K562 (cell line): ENCODE measurements at regions not wholly inside any gene's neighbourhood (a gene's known extent, or its start where the extent isn't known, plus 50 kb on each side); places are given as distances from the start of the nearest gene placed in this dataset.

Experiments
- ATAC-seq: fragments of 200-7000 bp; cut with Tn5 transposase; 3 replicates; pipeline ENCODE4 v1.9.1; 2020; ENCODE audit warnings: moderate library complexity
- BruUV-seq: library from RNA; stranded (reverse); fragments of 400-500 nt; replicated peaks from 2 replicates; lab custom pipeline; 2021; lab: Mats Ljungman, UMichigan
- CTCF ChIA-PET: fragments of 300-600 bp; formaldehyde crosslinking; extraction: SDS; loops from one replicate; lab custom pipeline; 2021; ENCODE audit warnings: low intra/inter-chr PET ratio; lab: Yijun Ruan, JAX
- POLR2A ChIA-PET: fragments of 300-600, 350-650 bp; sonication (Branson Sonifier 250); formaldehyde crosslinking; extraction: SDS; loops from one replicate; lab custom pipeline; 2021; ENCODE audit warnings: antibody characterized with exemption, inconsistent platforms; lab: Yijun Ruan, JAX
- DNase-seq, 4 experiments: peaks; one replicate each; pipeline versions ENCODE4 v3.0.0 to v3.0.0-alpha.2; 2011 to 2018; ENCODE audit warnings: low spot score in 3 of 4, mixed read lengths in 3 of 4; ENCODE audit errors: extremely low read depth in 1 of 4
- FAIRE-seq: peaks from 2 replicates; lab custom pipeline; 2011; peaks lifted over from hg19 to GRCh38; lab: Jason Lieb, UNC
- H2AFZ ChIP-seq: 2 replicates; pipeline ENCODE4 v1.6.0; 2011; ENCODE audit warnings: low read depth, low read length, control low read depth, inconsistent platforms
- H3K27ac ChIP-seq: fragments of 200-600 bp; 3 replicates; pipeline ENCODE4 v1.8.0; 2011; ENCODE audit warnings: low read depth, mild to moderate bottlenecking, control low read depth, inconsistent platforms, low read length, moderate library complexity, mixed read lengths; ENCODE audit errors: extremely low read depth
- H3K27me3 ChIP-seq, 2 experiments: fragments of 300-600 bp in 1 of 2; 2 replicates in 1 of 2; 3 replicates in 1 of 2; pipeline versions ENCODE4 v1.6.0 to v1.8.0; 2011; ENCODE audit warnings: inconsistent platforms in 2 of 2, low read length in 2 of 2, mild to moderate bottlenecking in 1 of 2, mixed read lengths in 1 of 2, moderate library complexity in 1 of 2; ENCODE audit not compliant: control insufficient read depth in 2 of 2, insufficient read depth in 2 of 2
- H3K36me3 ChIP-seq: fragments of 300-600 bp; 3 replicates; pipeline ENCODE4 v1.8.0; 2011; ENCODE audit warnings: mild to moderate bottlenecking, low read length, inconsistent platforms; ENCODE audit not compliant: control insufficient read depth, insufficient read depth
- H3K4me1 ChIP-seq, 2 experiments: fragments of 200-600 bp in 1 of 2; replicated peaks in 1 of 2; 2 replicates in 1 of 2; 3 replicates in 1 of 2; pipeline versions ENCODE4 v1.5.1 to v1.8.0; 2011; ENCODE audit warnings: inconsistent platforms in 2 of 2, low read length in 2 of 2, mild to moderate bottlenecking in 1 of 2, mixed read lengths in 1 of 2, moderate library complexity in 1 of 2; ENCODE audit not compliant: control insufficient read depth in 2 of 2, insufficient read depth in 2 of 2
- H3K4me2 ChIP-seq: 2 replicates; pipeline ENCODE4 v1.6.1; 2011; ENCODE audit warnings: low read length, control low read depth, inconsistent platforms, mixed read lengths; ENCODE audit not compliant: insufficient read depth
- H3K4me3 ChIP-seq: fragments of 200-600 bp; sonication (generic), shearing (Covaris generic); 2 replicates; pipeline ENCODE4 v1.5.1; 2016; ENCODE audit warnings: control low read depth, inconsistent platforms
- H3K79me2 ChIP-seq: fragments of 200-600 bp; 3 replicates; pipeline ENCODE4 v1.8.0; 2011; ENCODE audit warnings: low read length, inconsistent platforms; ENCODE audit not compliant: control insufficient read depth, insufficient read depth
- H3K9ac ChIP-seq, 2 experiments: 2 replicates each; pipeline versions ENCODE4 v1.6.0 to v1.6.1; 2011; ENCODE audit warnings: low read depth in 2 of 2, low read length in 2 of 2, control low read depth in 1 of 2, inconsistent platforms in 1 of 2, mild to moderate bottlenecking in 1 of 2, mixed read lengths in 1 of 2; ENCODE audit not compliant: insufficient read depth in 1 of 2
- H3K9me1 ChIP-seq: one replicate; pipeline ENCODE4 v1.6.0; 2011; ENCODE audit warnings: inconsistent platforms, mild to moderate bottlenecking, low read length, moderate library complexity; ENCODE audit not compliant: control insufficient read depth, insufficient read depth
- H3K9me3 ChIP-seq: replicated peaks from 2 replicates; pipeline ENCODE4 v1.5.1; 2011; ENCODE audit warnings: low read depth, low read length, inconsistent platforms; ENCODE audit not compliant: control insufficient read depth, insufficient read depth
- H4K20me1 ChIP-seq: replicated peaks from 2 replicates; pipeline ENCODE4 v1.6.1; 2011; ENCODE audit warnings: low read length, inconsistent platforms, mixed read lengths; ENCODE audit not compliant: control insufficient read depth, insufficient read depth
- CBFB ChIP-seq: sonication (generic); formaldehyde crosslinking; IDR thresholded peaks from 2 replicates; pipeline ENCODE4 v1.4.0; 2020; ENCODE audit warnings: mild to moderate bottlenecking, missing genetic modification reagents
- CTCF ChIP-seq, 3 experiments: IDR thresholded peaks in 2 of 3; conservative IDR thresholded peaks in 1 of 3; 2 replicates each; pipeline ENCODE4 v1.5.1; 2011 to 2012; ENCODE audit warnings: low read length in 3 of 3, mild to moderate bottlenecking in 3 of 3, control low read depth in 2 of 3, improper control_type of control experiment in 1 of 3, inconsistent platforms in 1 of 3, low read depth in 1 of 3, mixed read lengths in 1 of 3, moderate library complexity in 1 of 3; ENCODE audit not compliant: insufficient read depth in 2 of 3
- E2F8 ChIP-seq: fragments of 450-650 bp; IDR thresholded peaks from 2 replicates; pipeline ENCODE4 v1.7.1; 2018; ENCODE audit warnings: mild to moderate bottlenecking, low read depth; ENCODE audit not compliant: partially characterized antibody
- MTF1 ChIP-seq: fragments of 250-450 bp; sonication (Bioruptor Pico); IDR thresholded peaks from 2 replicates; pipeline ENCODE4 v1.9.0; 2021; ENCODE audit warnings: moderate library complexity, mild to moderate bottlenecking, inconsistent platforms, borderline replicate concordance
- NCOA1 ChIP-seq: fragments of 450-650 bp; IDR thresholded peaks from 2 replicates; pipeline ENCODE4 v1.6.1; 2016; ENCODE audit warnings: low read depth
- TBL1XR1 ChIP-seq, 2 experiments: IDR thresholded peaks; 2 replicates each; pipeline ENCODE4 v1.6.1; 2012; ENCODE audit warnings: improper control_type of control experiment in 2 of 2, low read length in 2 of 2, mild to moderate bottlenecking in 1 of 2
- WGBS: fragments of 100-300 bp; shearing (Covaris generic); methylation state at CpG from one replicate; pipeline ENCODE4 v1.1.6; 2016; ENCODE audit warnings: low coverage, mixed read lengths; ENCODE audit not compliant: insufficient coverage; ENCODE audit errors: missing lambda C conversion rate; 5-methylcytosine and 5-hydroxymethylcytosine counted together
- in situ Hi-C: fragments of 300-500 bp; cut with MboI; formaldehyde crosslinking; loops from 4 replicates; pipeline ENCODE4 v1.15.0; 2018; ENCODE audit warnings: inconsistent platforms, mixed read lengths
- intact Hi-C: fragments of 100-400 bp; cut with micrococcal nuclease; formaldehyde crosslinking; loops from 2 replicates; pipeline ENCODE4 v1.14.2; 2022

- no TSS peak for BruUV-seq
- Histone ChIP-seq H4K20me1 (no peaks in the 10 kb centered on the region), H3K27me3 (peaks cover 0 to 9% of the 10 kb centered on the region in 2 experiments; a peak in 1 of 5 replicates), H3K4me3 (no peak overlapping the region), H3K27ac (no peak overlapping the region), H3K9ac (no peak overlapping the region), H3K4me1 (peaks cover 0 to 5% of the 10 kb centered on the region in 2 experiments; a peak in 2 of 5 replicates), H3K79me2 (no peaks in the 10 kb centered on the region), H3K9me1 (no peaks in the 10 kb centered on the region), H2AFZ (no peak overlapping the region), H3K4me2 (no peak overlapping the region), H3K36me3 (no peaks in the 10 kb centered on the region), H3K9me3 (no peaks in the 10 kb centered on the region)
- CTCF ChIA-PET = no interaction called here
- TF ChIP-seq CBFB = no peak
- no peak for TF ChIP-seq TBL1XR1 (IDR thresholded peaks at IDR 0.05; ENCODE audit: low read length in 2 of 2)
- TF ChIP-seq NCOA1 = no peak
- no peak for TF ChIP-seq E2F8
- TF ChIP-seq CTCF (IDR thresholded peaks at IDR 0.05 in 2 of 3, conservative IDR thresholded peaks at IDR 0.05 in 1 of 3; ENCODE audit: insufficient read depth in 2 of 3, low read depth in 1 of 3, low read length in 3 of 3) = peak in 1 of 3 experiments; percentile 30; a peak in 1 of 6 replicates
- no peak for TF ChIP-seq MTF1
- in situ Hi-C loops = no loop called here
- WGBS = 6% methylated on average over 13 of the region's 13 CpGs
- FAIRE-seq (no peak), ATAC-seq (peak; percentile 68), DNase-seq (peak in 1 of 4 experiments; percentile 14)
- POLR2A ChIA-PET = no interaction called here
- intact Hi-C loops = no loop called here
These were observed 256.7 kb downstream of the IRX1 start for GRCh38 chr5:3852161-3852916.
